Liver (tissue), 3 donors: ENCODE measurements at regions not wholly inside any gene's neighbourhood (a gene's known extent, or its start where the extent isn't known, plus 50 kb on each side); places are given as distances from the start of the nearest gene placed in this dataset.

Experiments used
- ATF3 ChIP-seq: IDR thresholded peaks from 2 replicates; pipeline ENCODE4 v1.6.1; 2016; ENCODE audit warnings: antibody characterized with exemption
- EGR1 ChIP-seq, 2 donors: IDR thresholded peaks; 2 replicates each; pipeline ENCODE4 v1.6.1; 2016 to 2018; ENCODE audit warnings: antibody characterized with exemption in 2 of 2, low read depth in 2 of 2
- FOXA1 ChIP-seq: IDR thresholded peaks from 2 replicates; pipeline ENCODE4 v1.6.1; 2016; ENCODE audit warnings: antibody characterized with exemption
- GABPA ChIP-seq, 2 donors: IDR thresholded peaks in 1 of 2; conservative IDR thresholded peaks in 1 of 2; 2 replicates each; pipeline ENCODE4 v1.6.1; 2016; ENCODE audit warnings: antibody characterized with exemption in 2 of 2, mild to moderate bottlenecking in 1 of 2, moderate library complexity in 1 of 2
- HNF4A ChIP-seq, 2 donors: conservative IDR thresholded peaks; 2 replicates each; pipeline ENCODE4 v1.6.1; 2016; ENCODE audit warnings: antibody characterized with exemption in 2 of 2, mild to moderate bottlenecking in 2 of 2
- JUND ChIP-seq, 2 donors: IDR thresholded peaks; 2 replicates each; pipeline ENCODE4 v1.6.1; 2016; ENCODE audit warnings: antibody characterized with exemption in 2 of 2
- RAD21 ChIP-seq, 2 donors: IDR thresholded peaks; 2 replicates each; pipeline ENCODE4 v1.6.1; 2016; ENCODE audit warnings: antibody characterized with exemption in 2 of 2, mild to moderate bottlenecking in 2 of 2
- REST ChIP-seq: IDR thresholded peaks from 2 replicates; pipeline ENCODE4 v1.6.1; 2016; ENCODE audit warnings: antibody characterized with exemption, mild to moderate bottlenecking
- SP1 ChIP-seq: IDR thresholded peaks from 2 replicates; pipeline ENCODE4 v1.6.1; 2018; ENCODE audit warnings: antibody characterized with exemption, mild to moderate bottlenecking
- TAF1 ChIP-seq: conservative IDR thresholded peaks from 2 replicates; pipeline ENCODE4 v1.6.1; 2016; ENCODE audit warnings: antibody characterized with exemption, mild to moderate bottlenecking
- YY1 ChIP-seq: IDR thresholded peaks from 2 replicates; pipeline ENCODE4 v1.6.1; 2016; ENCODE audit warnings: antibody characterized with exemption, mild to moderate bottlenecking
- ZBTB33 ChIP-seq: IDR thresholded peaks from 2 replicates; pipeline ENCODE4 v1.6.1; 2016; ENCODE audit warnings: antibody characterized with exemption
- TF ChIP-seq, protein P1 (sequence below): fragments of 150-350 bp; IDR thresholded peaks from 2 replicates; pipeline ENCODE4 v1.5.1; 2017; ENCODE audit warnings: improper control_type of control experiment, low read depth, low read length; ENCODE audit not compliant: missing input control
- TF ChIP-seq, protein P2 (sequence below): IDR thresholded peaks from 2 replicates; pipeline ENCODE4 v1.6.1; 2016; ENCODE audit warnings: antibody characterized with exemption
- donor health status: healthy.
- donor health status: healthy.

- TF ChIP-seq, protein P1, sequence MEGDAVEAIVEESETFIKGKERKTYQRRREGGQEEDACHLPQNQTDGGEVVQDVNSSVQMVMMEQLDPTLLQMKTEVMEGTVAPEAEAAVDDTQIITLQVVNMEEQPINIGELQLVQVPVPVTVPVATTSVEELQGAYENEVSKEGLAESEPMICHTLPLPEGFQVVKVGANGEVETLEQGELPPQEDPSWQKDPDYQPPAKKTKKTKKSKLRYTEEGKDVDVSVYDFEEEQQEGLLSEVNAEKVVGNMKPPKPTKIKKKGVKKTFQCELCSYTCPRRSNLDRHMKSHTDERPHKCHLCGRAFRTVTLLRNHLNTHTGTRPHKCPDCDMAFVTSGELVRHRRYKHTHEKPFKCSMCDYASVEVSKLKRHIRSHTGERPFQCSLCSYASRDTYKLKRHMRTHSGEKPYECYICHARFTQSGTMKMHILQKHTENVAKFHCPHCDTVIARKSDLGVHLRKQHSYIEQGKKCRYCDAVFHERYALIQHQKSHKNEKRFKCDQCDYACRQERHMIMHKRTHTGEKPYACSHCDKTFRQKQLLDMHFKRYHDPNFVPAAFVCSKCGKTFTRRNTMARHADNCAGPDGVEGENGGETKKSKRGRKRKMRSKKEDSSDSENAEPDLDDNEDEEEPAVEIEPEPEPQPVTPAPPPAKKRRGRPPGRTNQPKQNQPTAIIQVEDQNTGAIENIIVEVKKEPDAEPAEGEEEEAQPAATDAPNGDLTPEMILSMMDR = no peak
- no peak for TF ChIP-seq ZBTB33
- no peak for TF ChIP-seq GABPA (IDR thresholded peaks at IDR 0.05 in 1 of 2, conservative IDR thresholded peaks at IDR 0.05 in 1 of 2)
- TF ChIP-seq JUND (IDR thresholded peaks at IDR 0.05) = no peak
- TF ChIP-seq, protein P2, sequence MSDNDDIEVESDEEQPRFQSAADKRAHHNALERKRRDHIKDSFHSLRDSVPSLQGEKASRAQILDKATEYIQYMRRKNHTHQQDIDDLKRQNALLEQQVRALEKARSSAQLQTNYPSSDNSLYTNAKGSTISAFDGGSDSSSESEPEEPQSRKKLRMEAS = no peak
- no peak for TF ChIP-seq ATF3
- no peak for TF ChIP-seq YY1
- no peak for TF ChIP-seq REST
- no peak for TF ChIP-seq SP1
- no peak for TF ChIP-seq FOXA1
- TF ChIP-seq HNF4A (conservative IDR thresholded peaks at IDR 0.05) = no peak
- TF ChIP-seq TAF1 = no peak
- TF ChIP-seq EGR1 (IDR thresholded peaks at IDR 0.05; ENCODE audit: low read depth in 2 of 2) = no peak
- TF ChIP-seq RAD21 (IDR thresholded peaks at IDR 0.05) = no peak
These were observed 68.5 kb upstream of the GPR26 start for GRCh38 chr10:123597676-123598075.
